HG03469 (cell line): ENCODE measurements at regions not wholly inside any gene's neighbourhood (a gene's known extent, or its start where the extent isn't known, plus 50 kb on each side); places are given as distances from the start of the nearest gene placed in this dataset.

Source experiments
- ATAC-seq: cut with Tn5 transposase; IDR thresholded peaks from one replicate; pipeline ENCODE4 v1.9.1; 2021; ENCODE audit warnings: mild to moderate bottlenecking, moderate library complexity, moderate number of reproducible peaks; ENCODE audit not compliant: unreplicated experiment

GRCh38 chr1:68551459-68551858 lies 54.6 kb upstream of the DEPDC1 start:
- no peak for ATAC-seq

- ATAC-seq, result no peak
These were observed 61.6 kb upstream of the DEPDC1 start for GRCh38 chr1:68558321-68559026.

- ATAC-seq, result no peak
These were observed 69.0 kb upstream of the DEPDC1 start for GRCh38 chr1:68565923-68566322.

- no peak for ATAC-seq
These were observed 74.0 kb upstream of the DEPDC1 start for GRCh38 chr1:68570871-68571270.

GRCh38 chr1:68571454-68572235 lies 74.8 kb upstream of the DEPDC1 start:
- ATAC-seq, result no peak

- no peak for ATAC-seq
These were observed 88.5 kb upstream of the DEPDC1 start for GRCh38 chr1:68585351-68585750.

GRCh38 chr1:68586766-68587165 lies 89.9 kb upstream of the DEPDC1 start:
- no peak for ATAC-seq

GRCh38 chr1:68588304-68588703 lies 91.4 kb upstream of the DEPDC1 start:
- ATAC-seq, result no peak

- ATAC-seq, result no peak
These were observed 93.6 kb upstream of the DEPDC1 start for GRCh38 chr1:68590473-68590872.

- no peak for ATAC-seq
These were observed 98.0 kb upstream of the DEPDC1 start for GRCh38 chr1:68594851-68595250.

- no peak for ATAC-seq
These were observed 103.3 kb upstream of the DEPDC1 start for GRCh38 chr1:68600049-68600661.

GRCh38 chr1:68608289-68608688 lies 111.4 kb upstream of the DEPDC1 start:
- ATAC-seq, result no peak

- ATAC-seq, result no peak
These were observed 118.4 kb upstream of the DEPDC1 start for GRCh38 chr1:68615312-68615711.

- ATAC-seq, result no peak
These were observed 121.1 kb upstream of the DEPDC1 start for GRCh38 chr1:68617942-68618341.

- no peak for ATAC-seq
These were observed 123.7 kb upstream of the DEPDC1 start for GRCh38 chr1:68620571-68620970.

- no peak for ATAC-seq
These were observed 126.8 kb upstream of the DEPDC1 start for GRCh38 chr1:68623700-68624099.

- ATAC-seq, result no peak
These were observed 127.4 kb upstream of the DEPDC1 start for GRCh38 chr1:68624233-68624632.

- ATAC-seq, result no peak
These were observed 128.7 kb upstream of the DEPDC1 start for GRCh38 chr1:68625624-68626023.

- no peak for ATAC-seq
These were observed 136.4 kb upstream of the DEPDC1 start for GRCh38 chr1:68633141-68633919.

- ATAC-seq, result no peak
These were observed 147.6 kb upstream of the DEPDC1 start for GRCh38 chr1:68644504-68644903.

- no peak for ATAC-seq
These were observed 154.2 kb upstream of the DEPDC1 start for GRCh38 chr1:68651115-68651514.
